Neuronal stem cell (in vitro differentiated cells): ENCODE measurements at regions not wholly inside any gene's neighbourhood (a gene's known extent, or its start where the extent isn't known, plus 50 kb on each side); places are given as distances from the start of the nearest gene placed in this dataset.
A peak's percentile ranks its signal among the peaks of the same experiment; 100 is the strongest.

ENCODE experiments used
- DNase-seq: peaks from one replicate; pipeline ENCODE4 v3.0.0-alpha.2; 2013; ENCODE audit warnings: low spot score
- H2AFZ ChIP-seq: one replicate; pipeline ENCODE4 v1.6.1; 2013; ENCODE audit warnings: mild to moderate bottlenecking, low read length, inconsistent platforms
- H2AK5ac ChIP-seq: 2 replicates; pipeline ENCODE4 v1.6.1; 2013; ENCODE audit warnings: low read depth, mild to moderate bottlenecking, inconsistent platforms, low read length, moderate library complexity, mixed read lengths
- H2BK120ac ChIP-seq: 2 replicates; pipeline ENCODE4 v1.6.1; 2013; ENCODE audit warnings: low read depth, mild to moderate bottlenecking, inconsistent platforms, low read length, moderate library complexity, mixed read lengths
- H2BK12ac ChIP-seq: one replicate; pipeline ENCODE4 v1.6.1; 2013; ENCODE audit warnings: low read length, inconsistent platforms
- H2BK15ac ChIP-seq: 2 replicates; pipeline ENCODE4 v1.6.1; 2013; ENCODE audit warnings: mild to moderate bottlenecking, low read length, inconsistent platforms, mixed read lengths
- H2BK5ac ChIP-seq: one replicate; pipeline ENCODE4 v1.6.1; 2013; ENCODE audit warnings: inconsistent platforms, mild to moderate bottlenecking, low read length, moderate library complexity
- H3K14ac ChIP-seq: one replicate; pipeline ENCODE4 v1.6.1; 2013; ENCODE audit warnings: low read length, inconsistent platforms
- H3K18ac ChIP-seq: 2 replicates; pipeline ENCODE4 v1.6.1; 2013; ENCODE audit warnings: low read length, inconsistent platforms
- H3K23ac ChIP-seq: 2 replicates; pipeline ENCODE4 v1.6.1; 2013; ENCODE audit warnings: low read depth, mild to moderate bottlenecking, mixed read lengths, low read length, inconsistent platforms; ENCODE audit not compliant: poor library complexity
- H3K27ac ChIP-seq: replicated peaks from 3 replicates; pipeline ENCODE4 v1.5.1; 2013; ENCODE audit warnings: low read length, inconsistent platforms
- H3K27me3 ChIP-seq, 3 experiments: 2 replicates each; pipeline ENCODE4 v1.6.1; 2013; ENCODE audit warnings: low read length in 3 of 3, mild to moderate bottlenecking in 2 of 3, inconsistent platforms in 1 of 3, low read depth in 1 of 3, mixed read lengths in 1 of 3, moderate library complexity in 1 of 3; ENCODE audit not compliant: control insufficient read depth in 3 of 3, insufficient read depth in 3 of 3
- H3K36me3 ChIP-seq, 2 donors: replicated peaks in 1 of 2; 2 replicates each; pipeline ENCODE4 v1.6.1; 2013; ENCODE audit warnings: low read length in 2 of 2; ENCODE audit not compliant: control insufficient read depth in 2 of 2, insufficient read depth in 2 of 2
- H3K4ac ChIP-seq: 2 replicates; pipeline ENCODE4 v1.6.1; 2013; ENCODE audit warnings: inconsistent platforms, mild to moderate bottlenecking, low read length, moderate library complexity
- H3K4me1 ChIP-seq, 2 donors: 1 replicate in 1 of 2; 2 replicates in 1 of 2; pipeline ENCODE4 v1.6.1; 2013; ENCODE audit warnings: low read length in 2 of 2, low read depth in 1 of 2; ENCODE audit not compliant: control insufficient read depth in 2 of 2, insufficient read depth in 1 of 2
- H3K4me2 ChIP-seq: one replicate; pipeline ENCODE4 v1.6.1; 2013; ENCODE audit warnings: mild to moderate bottlenecking, low read length, inconsistent platforms; ENCODE audit not compliant: insufficient read depth, poor library complexity, severe bottlenecking
- H3K4me3 ChIP-seq, 2 donors: 2 replicates each; pipeline ENCODE4 v1.5.1; 2013; ENCODE audit warnings: low read length in 2 of 2, mild to moderate bottlenecking in 2 of 2, inconsistent platforms in 1 of 2, moderate library complexity in 1 of 2
- H3K79me1 ChIP-seq: one replicate; pipeline ENCODE4 v1.6.1; 2013; ENCODE audit warnings: low read depth, mild to moderate bottlenecking, inconsistent platforms, low read length, moderate library complexity
- H3K9ac ChIP-seq: one replicate; pipeline ENCODE4 v1.6.1; 2013; ENCODE audit warnings: mild to moderate bottlenecking, low read depth, low read length, inconsistent platforms; ENCODE audit not compliant: poor library complexity
- H3K9me3 ChIP-seq, 2 donors: replicated peaks in 1 of 2; 2 replicates each; pipeline versions ENCODE3 to v1.6.1; 2013; ENCODE audit warnings: low read length in 2 of 2, mild to moderate bottlenecking in 2 of 2, inconsistent platforms in 1 of 2, low read depth in 1 of 2, mixed read lengths in 1 of 2, moderate library complexity in 1 of 2; ENCODE audit not compliant: control insufficient read depth in 2 of 2, insufficient read depth in 1 of 2
- H4K8ac ChIP-seq: one replicate; pipeline ENCODE4 v1.6.1; 2013; ENCODE audit warnings: low read depth, mild to moderate bottlenecking, inconsistent platforms, low read length, moderate library complexity
- H4K91ac ChIP-seq: one replicate; pipeline ENCODE4 v1.6.1; 2013; ENCODE audit warnings: low read length, low read depth, mild to moderate bottlenecking, inconsistent platforms; ENCODE audit not compliant: poor library complexity
- WGBS, 2 donors: extraction: QIAGEN DNeasy Blood & Tissue Kit; methylation state at CpG; one replicate each; pipeline ENCODE4 v1.1.7; 2013; ENCODE audit warnings: missing lambda C conversion rate in 2 of 2, mixed read lengths in 1 of 2; ENCODE audit not compliant: insufficient read length in 2 of 2, insufficient replicate concordance in 1 of 2; ENCODE audit errors: extremely low coverage in 2 of 2; 5-methylcytosine and 5-hydroxymethylcytosine counted together

- no peak overlapping the region for H2BK12ac ChIP-seq
- no peak overlapping the region for H3K27ac ChIP-seq
- no peak overlapping the region for H3K23ac ChIP-seq
- H2BK5ac ChIP-seq: no peak overlapping the region
- H3K4me2 ChIP-seq: no peak overlapping the region
- H3K36me3 ChIP-seq: no peaks in the 10 kb centered on the region
- peaks cover 0 to 2% of the 10 kb centered on the region in 2 donors for H3K4me1 ChIP-seq
- H2BK15ac ChIP-seq: no peak overlapping the region
- H3K14ac ChIP-seq: no peak overlapping the region
- H3K27me3 ChIP-seq: no peaks in the 10 kb centered on the region
- H4K91ac ChIP-seq: no peak overlapping the region
- no peak overlapping the region for H3K4ac ChIP-seq
- no peak overlapping the region for H3K18ac ChIP-seq
- H2AFZ ChIP-seq: no peak overlapping the region
- no peak overlapping the region for H2BK120ac ChIP-seq
- no peaks in the 10 kb centered on the region for H3K79me1 ChIP-seq
- no peak for DNase-seq
- H3K4me3 ChIP-seq: no peak overlapping the region
- no peaks in the 10 kb centered on the region for H3K9me3 ChIP-seq
- no peak overlapping the region for H2AK5ac ChIP-seq
- no peak overlapping the region for H4K8ac ChIP-seq
- H3K9ac ChIP-seq: no peak overlapping the region
These were observed 742.4 kb upstream of the INTU start for GRCh38 chr4:126890383-126890782.

GRCh38 chr4:126890994-126891393 is 741.8 kb upstream of the INTU start:
- no peak overlapping the region for H3K14ac ChIP-seq
- H3K9me3 ChIP-seq: peaks cover 0 to 5% of the 10 kb centered on the region in 2 donors
- WGBS, 2 donors: no CpG with 5 or more reads among the region's 3 CpGs
- no peak overlapping the region for H2AK5ac ChIP-seq
- H2AFZ ChIP-seq: peak overlapping the region; percentile 80
- H3K36me3 ChIP-seq: no peaks in the 10 kb centered on the region
- no peak overlapping the region for H4K91ac ChIP-seq
- H3K27me3 ChIP-seq: no peaks in the 10 kb centered on the region
- no peak overlapping the region for H3K4ac ChIP-seq
- H3K27ac ChIP-seq: no peak overlapping the region
- no peaks in the 10 kb centered on the region for H3K79me1 ChIP-seq
- H3K23ac ChIP-seq: no peak overlapping the region
- no peak overlapping the region for H3K4me2 ChIP-seq
- H3K4me3 ChIP-seq: no peak overlapping the region
- no peak overlapping the region for H4K8ac ChIP-seq
- no peak overlapping the region for H2BK5ac ChIP-seq
- no peak overlapping the region for H2BK120ac ChIP-seq
- H3K4me1 ChIP-seq: peaks cover 0 to 2% of the 10 kb centered on the region in 2 donors
- no peak overlapping the region for H3K9ac ChIP-seq
- no peak overlapping the region for H3K18ac ChIP-seq
- no peak overlapping the region for H2BK12ac ChIP-seq
- H2BK15ac ChIP-seq: no peak overlapping the region
- no peak for DNase-seq

GRCh38 chr4:126894963-126895362 is 737.8 kb upstream of the INTU start:
- no peak overlapping the region for H3K4ac ChIP-seq
- no peak overlapping the region for H3K23ac ChIP-seq
- no peak for DNase-seq
- no peak overlapping the region for H3K18ac ChIP-seq
- no peaks in the 10 kb centered on the region for H3K27me3 ChIP-seq
- H2AK5ac ChIP-seq: no peak overlapping the region
- no peak overlapping the region for H2BK5ac ChIP-seq
- peaks cover 2 to 16% of the 10 kb centered on the region in 2 donors for H3K9me3 ChIP-seq
- no peak overlapping the region for H2BK15ac ChIP-seq
- H2BK12ac ChIP-seq: no peak overlapping the region
- no peak overlapping the region for H3K4me2 ChIP-seq
- no CpG with 5 or more reads among the region's 1 CpG for WGBS, 2 donors
- no peaks in the 10 kb centered on the region for H3K79me1 ChIP-seq
- H3K36me3 ChIP-seq: no peaks in the 10 kb centered on the region
- peaks cover 0 to 2% of the 10 kb centered on the region in 2 donors for H3K4me1 ChIP-seq
- H3K14ac ChIP-seq: no peak overlapping the region
- H3K27ac ChIP-seq: no peak overlapping the region
- no peak overlapping the region for H3K9ac ChIP-seq
- no peak overlapping the region for H2BK120ac ChIP-seq
- no peak overlapping the region for H2AFZ ChIP-seq
- no peak overlapping the region for H3K4me3 ChIP-seq
- H4K91ac ChIP-seq: no peak overlapping the region
- H4K8ac ChIP-seq: no peak overlapping the region

- Histone ChIP-seq H4K91ac (no peak overlapping the region), H3K4me2 (no peak overlapping the region), H3K27ac (no peak overlapping the region), H3K4ac (no peak overlapping the region), H4K8ac (no peak overlapping the region), H3K9me3 (peaks cover 2 to 16% of the 10 kb centered on the region in 2 donors), H3K27me3 (no peaks in the 10 kb centered on the region), H3K79me1 (no peaks in the 10 kb centered on the region), H3K23ac (no peak overlapping the region), H3K18ac (no peak overlapping the region), H2BK5ac (no peak overlapping the region), H2BK15ac (no peak overlapping the region), H2AFZ (no peak overlapping the region), H2BK12ac (no peak overlapping the region), H3K4me3 (no peak overlapping the region), H3K4me1 (peaks cover 0 to under 1% of the 10 kb centered on the region in 2 donors), H3K36me3 (no peaks in the 10 kb centered on the region), H2AK5ac (no peak overlapping the region), H2BK120ac (no peak overlapping the region), H3K9ac (no peak overlapping the region), H3K14ac (no peak overlapping the region)
- no CpG with 5 or more reads among the region's 2 CpGs for whole genome bisulfite sequencing, 2 donors
- DNase-seq: no peak
These were observed 736.7 kb upstream of the INTU start for GRCh38 chr4:126895988-126896570.
